ENCODE measurements at regions not wholly inside any gene's neighbourhood (a gene's known extent, or its start where the extent isn't known, plus 50 kb on each side); places are given as distances from the start of the nearest gene placed in this dataset.

DNA sequence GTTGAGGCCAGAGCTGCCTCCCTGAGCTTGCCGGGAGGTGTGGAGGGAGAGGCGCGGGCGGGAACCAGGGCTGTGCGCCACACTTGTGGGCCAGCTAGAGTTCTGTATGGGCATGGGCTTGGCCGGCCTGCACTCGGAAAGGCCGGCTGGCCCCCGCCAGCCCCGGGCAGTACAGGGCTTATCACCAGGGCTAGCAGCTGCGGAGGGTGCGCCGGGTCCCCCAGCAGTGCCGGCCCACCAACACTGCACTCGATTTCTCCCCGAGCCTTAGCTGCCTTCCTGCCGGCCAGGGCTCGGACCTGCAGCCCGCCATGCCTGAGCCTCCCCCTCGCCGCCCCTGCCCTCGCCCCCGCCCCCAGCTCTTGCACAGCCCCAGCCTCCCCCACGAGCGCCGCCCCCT lies 472.7 kb downstream of the TFAP2A start:
- TF ChIP-seq, protein P1, sequence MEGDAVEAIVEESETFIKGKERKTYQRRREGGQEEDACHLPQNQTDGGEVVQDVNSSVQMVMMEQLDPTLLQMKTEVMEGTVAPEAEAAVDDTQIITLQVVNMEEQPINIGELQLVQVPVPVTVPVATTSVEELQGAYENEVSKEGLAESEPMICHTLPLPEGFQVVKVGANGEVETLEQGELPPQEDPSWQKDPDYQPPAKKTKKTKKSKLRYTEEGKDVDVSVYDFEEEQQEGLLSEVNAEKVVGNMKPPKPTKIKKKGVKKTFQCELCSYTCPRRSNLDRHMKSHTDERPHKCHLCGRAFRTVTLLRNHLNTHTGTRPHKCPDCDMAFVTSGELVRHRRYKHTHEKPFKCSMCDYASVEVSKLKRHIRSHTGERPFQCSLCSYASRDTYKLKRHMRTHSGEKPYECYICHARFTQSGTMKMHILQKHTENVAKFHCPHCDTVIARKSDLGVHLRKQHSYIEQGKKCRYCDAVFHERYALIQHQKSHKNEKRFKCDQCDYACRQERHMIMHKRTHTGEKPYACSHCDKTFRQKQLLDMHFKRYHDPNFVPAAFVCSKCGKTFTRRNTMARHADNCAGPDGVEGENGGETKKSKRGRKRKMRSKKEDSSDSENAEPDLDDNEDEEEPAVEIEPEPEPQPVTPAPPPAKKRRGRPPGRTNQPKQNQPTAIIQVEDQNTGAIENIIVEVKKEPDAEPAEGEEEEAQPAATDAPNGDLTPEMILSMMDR (conservative IDR thresholded peaks at IDR 0.05) = no peak
- H3K27ac ChIP-seq = no peak overlapping the region

GRCh38 chr6:9938801-9939200 lies 476.1 kb downstream of the TFAP2A start:
- TF ChIP-seq, protein P1 (conservative IDR thresholded peaks at IDR 0.05) = no peak

DNA sequence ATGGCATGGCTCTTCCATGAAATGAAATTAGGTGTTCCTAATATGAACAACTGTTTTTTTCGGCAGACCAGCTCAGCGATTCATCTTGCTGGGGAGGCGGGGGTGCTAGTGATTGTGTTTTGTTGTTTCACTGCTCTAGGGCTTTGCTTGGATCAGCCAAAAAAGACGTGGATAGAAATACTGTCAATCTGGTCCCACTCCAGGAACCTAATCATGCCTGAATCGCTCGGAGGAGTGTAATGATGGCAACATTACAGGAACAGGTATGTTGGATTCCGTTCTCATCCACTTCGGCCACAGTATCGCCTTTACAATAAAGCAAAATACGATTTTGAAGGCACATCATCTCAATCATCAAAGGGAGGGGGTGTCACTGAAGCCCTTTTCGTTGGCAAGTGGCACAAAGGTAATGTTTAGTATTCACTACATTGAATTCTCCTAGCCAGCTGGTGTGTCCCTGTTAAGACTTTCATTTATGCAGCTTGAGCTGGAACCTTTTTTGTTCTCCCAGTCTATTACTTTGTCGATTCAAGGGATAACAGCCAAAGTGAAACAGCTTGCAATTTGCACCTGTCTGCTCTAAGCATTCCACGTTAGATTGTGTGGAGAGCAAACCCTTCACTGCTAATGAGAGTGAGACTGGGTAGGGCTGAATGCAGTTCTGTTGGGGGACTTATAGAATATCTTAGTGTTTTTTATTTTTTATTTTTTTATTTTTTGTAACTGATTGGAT lies 477.7 kb downstream of the TFAP2A start:
- TF ChIP-seq, protein P1 (conservative IDR thresholded peaks at IDR 0.05) = no peak
- H3K27ac ChIP-seq = no peak overlapping the region

More at GRCh38 chr6:9938801-9939200, 476.1 kb downstream of the TFAP2A start:
- H3K27ac ChIP-seq = no peak overlapping the region

- H3K27ac ChIP-seq = no peak overlapping the region
- TF ChIP-seq, protein P1 (conservative IDR thresholded peaks at IDR 0.05) = no peak
Observed at GRCh38 chr6:9936551-9936950, 478.3 kb downstream of the TFAP2A start.

- H3K27ac ChIP-seq = no peak overlapping the region
Observed at GRCh38 chr6:9933677-9934076, 481.2 kb downstream of the TFAP2A start.

GRCh38 chr6:9927275-9927674 lies 487.6 kb downstream of the TFAP2A start:
- H3K27ac ChIP-seq = no peak overlapping the region
- TF ChIP-seq, protein P1 (conservative IDR thresholded peaks at IDR 0.05) = no peak

More at GRCh38 chr6:9933677-9934076, 481.2 kb downstream of the TFAP2A start:
- TF ChIP-seq, protein P1 (conservative IDR thresholded peaks at IDR 0.05) = no peak

DNA sequence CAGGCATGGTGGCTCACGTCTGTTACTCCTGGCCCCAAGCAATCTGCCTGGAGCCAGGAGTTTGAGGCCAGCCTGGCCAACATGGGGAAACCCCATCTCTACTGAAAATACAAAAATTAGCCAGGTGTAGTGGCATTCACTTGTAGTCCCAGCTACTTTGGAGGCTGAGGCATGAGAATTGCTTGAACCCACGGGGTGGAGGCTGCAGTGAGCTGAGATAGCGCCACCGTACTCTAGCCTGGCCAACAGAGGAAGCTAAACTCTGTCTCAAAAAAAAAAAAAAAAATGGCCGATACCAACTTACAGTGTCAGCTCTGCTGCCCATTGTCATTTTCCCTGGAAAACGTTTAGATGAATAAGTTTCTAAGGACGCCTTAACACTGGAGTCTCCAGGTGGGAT lies 489.9 kb downstream of the TFAP2A start:
- TF ChIP-seq, protein P1 (conservative IDR thresholded peaks at IDR 0.05) = no peak
- no peak overlapping the region for H3K27ac ChIP-seq

All from VCaP (cell line).